ENCODE measurements at regions not wholly inside any gene's neighbourhood (a gene's known extent, or its start where the extent isn't known, plus 50 kb on each side); places are given as distances from the start of the nearest gene placed in this dataset.

DNA sequence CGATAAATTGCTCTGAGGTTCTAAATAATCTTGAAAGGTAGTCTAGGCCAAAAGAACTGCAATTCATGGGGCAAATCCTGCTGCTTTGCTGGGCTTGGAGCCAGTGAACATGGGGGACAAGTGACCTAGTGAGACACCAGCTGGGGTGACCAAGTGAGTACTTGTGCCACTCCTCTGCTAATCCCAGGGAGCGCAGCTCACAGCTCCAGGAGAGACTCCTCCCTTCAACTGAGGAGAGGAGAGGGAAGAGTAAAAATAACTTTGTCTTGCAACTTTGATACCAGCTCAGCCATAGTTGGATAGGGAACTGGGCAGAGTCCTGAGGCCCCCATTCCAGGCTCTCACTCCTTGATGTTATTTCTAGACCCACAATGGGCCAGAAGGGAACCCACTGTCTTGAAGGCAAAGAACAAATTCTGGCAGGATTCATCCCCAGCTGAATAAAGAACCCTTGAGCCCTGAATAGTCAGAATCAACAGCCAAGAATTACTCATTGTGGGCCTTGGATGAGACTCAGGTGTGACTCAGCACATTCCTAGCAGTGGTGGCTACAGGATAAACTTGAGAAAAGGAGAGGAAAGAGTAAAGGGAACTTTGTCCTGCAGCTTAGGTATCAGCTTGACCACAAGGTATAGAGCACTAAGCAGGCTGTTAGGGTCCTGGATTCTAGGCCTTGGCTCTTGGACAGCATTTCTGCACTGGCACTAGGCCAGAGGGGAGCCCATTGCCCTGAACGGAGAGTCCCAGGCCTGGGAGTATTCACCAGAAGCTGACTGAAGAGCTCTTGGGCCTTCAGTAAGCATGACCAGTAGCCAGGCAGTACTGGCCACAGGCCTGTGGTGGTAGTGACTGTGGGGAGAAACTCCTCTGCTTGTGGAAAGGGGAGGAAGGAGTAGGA lies 288.3 kb upstream of the CDH18 start:
- peak; percentile 29 for DNase-seq (ENCODE audit: low read depth)

GRCh38 chr5:20266066-20266465 lies 278.1 kb upstream of the CDH18 start:
- no peak for DNase-seq (ENCODE audit: low read depth)

GRCh38 chr5:20262896-20263295 lies 274.9 kb upstream of the CDH18 start:
- DNase-seq (ENCODE audit: low read depth) = no peak

- DNase-seq (ENCODE audit: low read depth) = no peak
Observed at GRCh38 chr5:20254748-20255147, 266.7 kb upstream of the CDH18 start.

DNA sequence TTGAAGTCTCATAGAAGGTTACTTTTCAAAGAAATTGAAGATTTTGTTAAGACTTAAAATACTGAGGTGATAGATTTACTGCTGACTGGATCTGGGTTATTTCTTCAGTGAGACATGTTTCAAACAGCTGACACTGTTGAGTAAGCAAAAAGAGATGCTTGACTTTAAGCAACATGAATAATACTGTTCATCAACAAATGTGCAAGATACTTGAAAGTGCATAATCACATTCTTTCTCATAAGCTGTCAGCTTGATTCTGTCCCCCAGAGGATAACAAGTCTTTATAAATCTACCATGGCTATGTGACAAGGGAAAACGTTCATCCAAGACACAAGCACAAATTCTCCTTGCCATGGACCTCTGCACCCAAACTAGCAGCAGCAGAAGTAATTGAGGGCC lies 260.1 kb upstream of the CDH18 start:
- no peak for DNase-seq (ENCODE audit: low read depth)

DNA sequence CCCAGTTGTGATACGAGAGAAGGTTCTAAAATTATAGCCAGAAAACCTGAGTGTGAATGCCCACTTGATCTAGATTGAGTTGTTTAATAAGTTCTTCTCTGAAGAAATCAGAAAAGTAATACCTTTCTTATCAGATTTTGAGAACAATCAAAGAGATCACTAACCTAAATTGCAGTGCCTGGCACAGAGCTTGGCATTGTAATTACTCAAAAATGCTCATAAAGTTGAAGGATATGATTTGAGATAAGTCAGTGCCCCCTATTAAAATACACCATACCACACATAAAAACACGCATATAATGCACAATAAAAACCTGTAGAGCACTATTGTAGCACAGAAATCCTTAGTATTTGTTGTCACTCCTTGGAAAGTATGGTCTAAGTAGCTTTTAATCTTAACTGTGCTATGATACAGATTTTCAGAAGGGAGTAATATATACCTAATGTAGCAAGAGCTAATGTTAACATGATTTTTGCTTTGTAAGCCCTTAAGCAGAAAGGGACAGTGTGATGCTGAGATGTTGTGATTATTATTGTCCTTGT lies 257.5 kb upstream of the CDH18 start:
- no peak for DNase-seq (ENCODE audit: low read depth)

DNA sequence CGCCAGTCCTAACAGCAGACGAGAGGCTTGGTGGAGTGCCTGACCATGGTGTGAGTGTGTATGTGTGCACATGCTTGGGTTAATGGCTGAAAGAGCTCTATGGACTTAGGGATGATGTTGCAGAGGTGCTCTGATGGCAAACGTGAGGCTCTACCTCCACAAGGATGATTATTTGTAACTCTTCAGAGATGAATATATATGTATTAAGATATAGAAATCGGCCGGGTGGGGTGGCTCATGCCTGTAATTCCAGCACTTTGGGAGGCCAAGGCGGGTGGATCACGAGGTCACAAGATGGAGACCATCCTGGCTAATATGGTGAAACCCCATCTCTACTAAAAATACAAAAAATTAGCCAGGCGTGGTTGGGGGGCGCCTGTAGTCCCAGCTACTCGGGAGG lies 253.4 kb upstream of the CDH18 start:
- no peak for DNase-seq (ENCODE audit: low read depth)

- DNase-seq (ENCODE audit: low read depth) = no peak
Observed at GRCh38 chr5:20231040-20231439, 243.0 kb upstream of the CDH18 start.

DNA sequence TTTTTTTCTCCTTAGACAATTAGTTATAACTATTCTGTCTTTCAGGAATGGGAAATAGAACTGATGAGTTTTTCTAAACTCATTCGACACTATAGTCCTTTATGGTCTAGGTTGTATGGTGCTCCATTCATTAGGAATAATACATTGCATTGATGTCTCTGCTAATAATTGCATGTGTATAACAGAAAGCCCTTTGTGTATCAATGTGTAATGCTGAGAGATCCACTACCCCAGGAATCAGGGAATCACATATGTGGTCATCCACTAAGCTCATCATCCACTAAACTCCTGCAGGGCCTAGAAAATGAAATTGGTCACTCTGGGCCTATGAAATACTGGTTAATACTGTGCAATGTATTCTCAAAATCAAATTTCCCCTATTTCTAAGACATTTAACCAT lies 242.0 kb upstream of the CDH18 start:
- DNase-seq (ENCODE audit: low read depth) = no peak

DNA sequence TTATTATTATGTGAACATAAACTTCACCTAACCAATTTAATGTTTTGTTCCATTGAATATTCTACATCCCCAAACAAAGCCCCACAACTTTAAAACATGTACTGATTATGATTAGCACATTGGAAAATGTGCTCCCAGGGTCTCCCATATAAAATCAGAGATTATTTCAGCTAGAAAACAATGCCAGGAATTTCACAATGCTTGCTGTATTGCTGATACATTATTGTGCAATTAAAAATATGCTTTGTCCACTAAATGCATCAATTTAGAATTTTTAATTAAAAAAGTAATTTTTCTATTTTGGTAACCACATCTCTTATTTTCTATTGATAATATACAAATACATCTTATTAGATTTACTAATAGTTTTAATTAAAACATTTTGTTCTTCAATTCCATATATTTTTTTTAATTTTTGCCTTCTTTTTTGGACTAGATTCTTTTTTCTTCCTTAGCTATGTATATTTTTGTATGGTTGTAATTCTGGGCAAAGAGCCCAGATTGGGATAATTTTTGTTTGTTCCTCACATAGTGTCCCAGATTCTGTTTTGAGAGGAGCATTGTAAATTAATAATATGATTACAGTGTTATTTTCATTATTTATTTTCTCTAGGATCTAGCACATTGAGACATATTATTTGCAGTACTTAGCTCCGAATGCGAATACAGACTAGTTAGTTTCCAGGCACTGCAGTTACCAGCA lies 241.5 kb upstream of the CDH18 start:
- no peak for DNase-seq (ENCODE audit: low read depth)

GRCh38 chr5:20224966-20225365 lies 237.0 kb upstream of the CDH18 start:
- DNase-seq (ENCODE audit: low read depth) = no peak

DNA sequence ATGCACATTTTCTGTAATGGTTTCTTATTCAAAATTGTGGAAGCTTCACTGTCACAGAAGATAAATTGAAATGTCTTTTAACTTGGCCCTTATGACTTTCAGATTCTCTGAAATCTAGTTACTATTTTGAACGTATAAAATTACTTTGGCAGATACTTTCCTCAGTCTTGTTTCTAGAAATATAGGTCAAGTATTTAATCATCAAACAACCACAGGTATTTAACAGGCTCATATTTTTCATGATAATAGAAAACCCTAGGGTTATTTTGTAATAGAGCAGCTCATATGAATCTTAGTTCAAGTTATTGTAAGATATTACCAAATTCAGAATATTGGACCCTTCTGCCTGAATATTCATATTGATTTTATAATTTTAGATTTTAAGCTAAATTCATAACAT lies 236.0 kb upstream of the CDH18 start:
- DNase-seq (ENCODE audit: low read depth) = no peak

DNA sequence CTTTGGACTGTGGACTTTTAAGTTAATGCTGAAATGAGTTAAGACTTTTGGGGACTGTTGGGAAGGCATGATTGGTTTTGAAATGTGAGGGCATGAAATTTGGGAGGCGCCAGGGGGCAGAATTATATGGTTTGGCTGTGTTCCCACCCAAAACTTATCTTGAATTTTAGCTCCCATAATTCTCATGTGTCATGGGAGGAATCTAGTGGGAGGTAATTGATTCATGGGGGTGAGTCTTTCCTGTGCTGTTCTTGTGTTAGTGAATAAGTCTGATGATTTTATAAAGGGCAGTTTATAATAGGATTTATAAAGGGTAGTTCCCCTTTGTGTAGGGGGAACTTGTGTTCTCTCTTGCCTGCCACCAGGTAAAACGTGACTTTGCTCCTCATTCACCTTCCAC lies 235.5 kb upstream of the CDH18 start:
- no peak for DNase-seq (ENCODE audit: low read depth)

GRCh38 chr5:20215257-20215656 lies 227.3 kb upstream of the CDH18 start:
- no peak for DNase-seq (ENCODE audit: low read depth)

DNA sequence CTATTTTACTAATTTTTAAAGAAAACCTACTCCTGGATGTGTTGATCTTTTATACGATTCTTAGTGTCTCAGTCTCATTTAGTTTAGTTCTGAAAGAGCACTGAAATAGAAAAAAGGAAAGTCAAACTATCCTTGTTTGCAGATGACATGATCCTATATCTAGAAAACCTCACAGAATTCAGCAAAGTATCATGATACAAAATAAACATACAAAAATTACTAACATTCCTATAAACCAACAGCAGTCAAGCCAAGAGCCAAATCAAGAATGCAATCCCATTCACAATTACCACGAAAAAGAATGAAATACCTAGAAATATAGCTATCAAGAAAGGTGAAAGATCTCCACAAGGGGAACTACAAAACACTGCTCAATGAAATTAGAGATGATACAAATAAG lies 225.8 kb upstream of the CDH18 start:
- no peak for DNase-seq (ENCODE audit: low read depth)

- DNase-seq (ENCODE audit: low read depth) = no peak
Observed at GRCh38 chr5:20212701-20213100, 224.7 kb upstream of the CDH18 start.

DNA sequence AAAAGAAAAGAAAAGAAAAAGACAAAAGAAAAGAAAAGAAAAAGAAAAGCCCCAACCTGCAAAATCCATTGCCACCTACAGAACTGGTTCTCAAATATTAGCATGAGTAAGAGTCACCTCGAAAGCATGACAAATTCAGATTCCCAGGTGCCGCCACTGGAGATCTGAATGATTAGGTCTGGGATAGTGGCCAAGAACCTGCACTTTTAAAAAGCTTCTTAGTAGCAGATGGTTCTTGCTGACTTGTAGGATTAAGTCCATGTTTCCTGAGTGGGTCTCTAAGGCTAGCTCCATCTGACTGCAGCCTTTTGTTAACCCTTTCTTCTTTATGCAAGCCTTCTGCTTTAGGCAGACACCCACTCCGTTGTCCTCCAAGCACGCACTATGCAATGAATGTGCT lies 178.5 kb upstream of the CDH18 start:
- no peak for DNase-seq (ENCODE audit: low read depth)

DNA sequence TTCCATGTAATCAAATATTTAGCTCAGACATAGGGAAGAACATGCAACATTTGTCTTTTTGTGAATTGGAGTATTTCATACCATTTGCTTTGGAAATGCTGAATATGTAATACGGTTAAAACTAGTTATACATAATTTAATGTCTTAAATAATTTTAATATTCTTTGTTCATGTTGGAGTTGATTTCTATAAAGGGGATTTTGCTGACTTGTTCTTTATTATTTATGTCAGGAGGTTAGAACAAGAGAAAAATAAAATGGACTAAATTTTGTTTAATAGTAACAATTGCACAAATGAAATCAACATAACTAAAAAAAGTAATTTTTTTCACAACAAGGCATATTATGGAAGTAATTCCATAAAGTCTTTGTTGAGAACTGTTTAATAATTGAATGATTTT lies 170.0 kb upstream of the CDH18 start:
- no peak for DNase-seq (ENCODE audit: low read depth)

GRCh38 chr5:20157089-20157488 lies 169.1 kb upstream of the CDH18 start:
- DNase-seq (ENCODE audit: low read depth) = no peak

DNA sequence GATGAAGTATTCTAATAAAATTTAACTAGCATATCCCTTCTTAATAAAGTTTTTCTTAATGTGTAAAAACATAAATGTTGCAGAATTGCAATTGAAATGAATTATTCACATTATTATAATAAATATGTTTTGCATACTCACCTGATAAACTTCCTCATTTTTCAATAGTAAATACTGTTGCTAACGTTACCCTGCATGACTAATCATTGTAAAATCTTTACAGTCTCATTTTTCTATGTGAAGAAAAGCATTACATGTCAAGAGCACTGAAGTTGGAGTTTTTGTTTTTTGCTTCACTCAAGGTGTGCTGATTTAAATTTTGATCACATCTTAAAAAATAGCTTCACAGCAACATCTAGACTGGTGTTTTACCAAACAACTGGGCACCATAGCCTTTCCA lies 157.2 kb upstream of the CDH18 start:
- DNase-seq (ENCODE audit: low read depth) = no peak

GRCh38 chr5:20129501-20129900 lies 141.5 kb upstream of the CDH18 start:
- no peak for DNase-seq (ENCODE audit: low read depth)

- DNase-seq (ENCODE audit: low read depth) = no peak
Observed at GRCh38 chr5:20128343-20128742, 140.3 kb upstream of the CDH18 start.

- no peak for DNase-seq (ENCODE audit: low read depth)
Observed at GRCh38 chr5:20114526-20114925, 126.5 kb upstream of the CDH18 start.
